ENCODE measurements at regions not wholly inside any gene's neighbourhood (a gene's known extent, or its start where the extent isn't known, plus 50 kb on each side); places are given as distances from the start of the nearest gene placed in this dataset.

GRCh38 chr4:146072376-146072775 is 103.1 kb upstream of the LSM6 start:
- no peak overlapping the region for H3K4me3 ChIP-seq (ENCODE audit: low read depth, poor library complexity, severe bottlenecking)
- TF ChIP-seq CTCF (IDR thresholded peaks at IDR 0.05) (no peak), POLR2A (IDR thresholded peaks at IDR 0.05) (no peak)
- WGBS, 2 donors = 86 to 97% methylated on average over 1 of the region's 1 CpG
- intact Hi-C loops (cut with DNase I; ENCODE audit: low total_unique reads) = no loop called here
- DNase-seq (ENCODE audit: low spot score in 2 of 2) = no peak

DNA sequence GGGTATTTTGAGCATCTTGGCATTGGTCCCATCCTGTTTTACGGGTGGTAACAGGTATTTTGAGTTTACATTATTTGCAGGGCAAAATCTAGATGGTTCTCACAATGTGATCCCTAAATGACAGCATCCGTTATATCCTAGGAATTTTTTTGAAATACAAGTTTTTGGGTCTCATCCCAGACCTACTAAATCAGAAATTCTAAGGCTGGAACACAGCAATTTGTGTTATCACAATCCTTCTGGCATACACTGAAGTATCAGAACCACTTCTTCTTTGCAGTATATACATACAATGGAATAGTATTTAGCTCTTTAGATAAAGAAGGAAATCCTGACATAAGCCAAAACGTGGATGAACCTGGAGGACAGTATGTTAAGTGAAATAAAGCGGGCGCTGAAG is 104.1 kb upstream of the LSM6 start:
- WGBS, 2 donors = 73 to 77% methylated on average over 5 of the region's 5 CpGs
- DNase-seq (ENCODE audit: low spot score in 2 of 2) = no peak
- intact Hi-C loops (cut with DNase I; ENCODE audit: low total_unique reads) = no loop called here
- no peak for TF ChIP-seq POLR2A (IDR thresholded peaks at IDR 0.05)
- TF ChIP-seq CTCF (IDR thresholded peaks at IDR 0.05) = no peak
- H3K4me3 ChIP-seq (ENCODE audit: low read depth, poor library complexity, severe bottlenecking) = no peak overlapping the region

- intact Hi-C loops (cut with DNase I; ENCODE audit: low total_unique reads) = no loop called here
- TF ChIP-seq CTCF (IDR thresholded peaks at IDR 0.05) (no peak), POLR2A (IDR thresholded peaks at IDR 0.05) (no peak)
- H3K4me3 ChIP-seq (ENCODE audit: low read depth, poor library complexity, severe bottlenecking) = no peak overlapping the region
- no peak for DNase-seq (ENCODE audit: low spot score in 2 of 2)
Measured at GRCh38 chr4:146063143-146063542, 112.4 kb upstream of the LSM6 start.

DNA sequence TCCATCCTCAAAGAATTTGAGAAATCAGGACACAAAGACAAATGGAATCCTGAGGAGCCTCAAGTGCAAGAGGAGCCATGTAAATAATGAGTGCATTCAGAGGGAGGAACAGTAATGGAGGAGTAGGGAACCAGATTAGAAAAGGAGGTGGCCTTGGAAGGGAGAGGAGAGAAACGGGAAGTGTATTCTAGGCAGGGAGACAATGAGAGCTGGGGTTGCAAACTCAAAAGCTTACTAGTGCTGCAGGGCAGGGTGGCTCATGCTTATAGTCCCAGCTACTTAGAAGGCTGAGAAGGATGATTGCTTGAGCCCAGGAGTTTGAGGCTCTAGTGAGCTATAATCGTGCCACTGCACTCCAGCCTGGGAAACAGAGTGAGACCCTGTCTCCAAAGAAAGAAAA is 113.2 kb upstream of the LSM6 start:
- DNase-seq (ENCODE audit: low spot score in 2 of 2) = no peak
- H3K4me3 ChIP-seq (ENCODE audit: low read depth, poor library complexity, severe bottlenecking) = no peak overlapping the region
- 50 to 55% methylated on average over 2 of the region's 2 CpGs for WGBS, 2 donors
- intact Hi-C loops (cut with DNase I; ENCODE audit: low total_unique reads) = no loop called here
- TF ChIP-seq POLR2A (IDR thresholded peaks at IDR 0.05) (no peak), CTCF (IDR thresholded peaks at IDR 0.05) (no peak)

DNA sequence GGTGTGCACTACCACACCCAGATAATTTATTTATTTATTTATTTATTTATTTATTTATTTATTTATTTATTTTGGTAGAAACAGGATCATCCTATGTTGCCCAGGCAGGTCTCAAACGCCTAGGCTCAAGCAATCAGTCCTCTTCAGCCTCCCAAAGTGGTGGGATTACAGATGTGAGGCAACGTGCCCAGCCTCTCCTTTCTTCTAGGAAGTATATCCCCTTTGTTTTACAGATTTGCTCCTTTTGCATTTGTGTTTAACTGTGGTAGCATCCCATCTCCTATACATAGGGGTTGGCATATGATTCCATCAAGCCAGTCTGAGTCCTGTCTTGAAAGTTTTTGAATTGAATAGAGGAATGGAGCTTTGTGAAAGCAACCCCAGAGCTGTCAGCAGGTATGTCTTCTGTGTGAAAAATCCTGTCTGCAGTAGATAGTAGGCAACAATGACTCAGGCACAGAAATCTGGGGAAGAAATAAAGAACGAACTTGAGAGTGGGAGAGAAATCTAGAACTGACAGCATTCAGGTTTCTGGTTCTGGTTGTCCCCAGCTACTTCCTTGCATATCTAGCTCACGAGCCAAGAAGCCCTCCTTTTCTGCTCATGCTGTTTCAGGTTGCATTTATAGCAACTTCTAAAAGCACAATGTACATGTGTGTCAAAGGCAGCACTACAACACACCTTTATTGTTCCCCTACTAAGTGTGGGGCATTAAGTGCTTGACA is 113.7 kb upstream of the LSM6 start:
- H3K4me3 ChIP-seq (ENCODE audit: low read depth, poor library complexity, severe bottlenecking) = no peak overlapping the region
- 65 to 69% methylated on average over 4 of the region's 4 CpGs for WGBS, 2 donors
- intact Hi-C loops (cut with DNase I; ENCODE audit: low total_unique reads) = no loop called here
- no peak for DNase-seq (ENCODE audit: low spot score in 2 of 2)
- TF ChIP-seq CTCF (IDR thresholded peaks at IDR 0.05) = no peak
- no peak for TF ChIP-seq POLR2A (IDR thresholded peaks at IDR 0.05)

DNA sequence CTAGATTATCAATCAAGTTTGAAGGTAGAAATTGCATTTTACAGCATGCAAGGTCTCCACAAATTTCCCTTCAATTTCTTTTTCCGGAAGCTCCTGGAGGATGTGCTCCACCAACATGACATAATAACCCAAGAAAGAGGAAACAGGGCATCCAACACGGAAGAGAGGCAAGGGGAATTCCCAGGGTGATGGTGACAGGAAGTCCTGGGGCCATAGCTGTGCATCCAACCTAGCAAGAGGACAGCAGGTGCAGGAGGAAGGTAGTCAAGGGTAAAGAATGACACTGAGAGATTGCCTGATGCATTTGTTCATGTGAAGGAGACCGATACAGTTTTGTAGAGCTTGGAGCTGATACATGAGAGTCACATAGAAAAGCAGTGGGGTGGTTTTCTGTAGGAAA is 115.7 kb upstream of the LSM6 start:
- TF ChIP-seq CTCF (IDR thresholded peaks at IDR 0.05) (no peak), POLR2A (IDR thresholded peaks at IDR 0.05) (no peak)
- no peak overlapping the region for H3K4me3 ChIP-seq (ENCODE audit: low read depth, poor library complexity, severe bottlenecking)
- DNase-seq (ENCODE audit: low spot score in 2 of 2) = no peak
- intact Hi-C loops (cut with DNase I; ENCODE audit: low total_unique reads) = no loop called here
- 60 to 61% methylated on average over 3 of the region's 3 CpGs for WGBS, 2 donors
